Testis (tissue), 2 donors: ENCODE measurements at regions not wholly inside any gene's neighbourhood (a gene's known extent, or its start where the extent isn't known, plus 50 kb on each side); places are given as distances from the start of the nearest gene placed in this dataset.

Source experiments
- POLR2A ChIP-seq: fragments of 450-650 bp; IDR thresholded peaks from one replicate; pipeline ENCODE4 v1.6.1; 2017; ENCODE audit warnings: antibody characterized with exemption, mild to moderate bottlenecking, moderate library complexity
- TF ChIP-seq, protein P1 (sequence below), 3 experiments: fragments of 450-650 bp in 2 of 3; fragments of 200-600 bp in 1 of 3; sonication (generic) in 1 of 3; IDR thresholded peaks; one replicate each; pipeline ENCODE4 v1.5.1; 2016 to 2019; ENCODE audit warnings: antibody characterized with exemption in 3 of 3, mild to moderate bottlenecking in 2 of 3, moderate library complexity in 1 of 3

DNA sequence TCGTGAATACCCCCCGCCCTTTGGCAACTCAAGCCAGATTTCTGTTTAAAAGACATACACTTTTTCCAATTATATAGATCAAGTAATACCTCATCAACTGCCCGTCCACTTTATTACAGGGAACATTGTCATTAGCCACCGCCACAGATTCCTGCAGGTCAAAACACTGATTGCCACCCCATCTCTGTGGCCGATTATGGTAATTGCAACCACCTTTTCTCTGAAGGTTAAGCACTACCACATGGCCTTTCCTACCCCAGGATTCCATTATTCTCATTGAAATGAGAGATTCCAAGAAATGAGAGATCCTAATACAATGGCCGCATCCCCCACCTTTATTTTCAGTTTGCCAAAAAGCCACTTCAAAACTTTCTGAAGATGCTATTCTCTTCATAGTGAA, 478.8 kb upstream of the HSF2 start:
- TF ChIP-seq, protein P1, sequence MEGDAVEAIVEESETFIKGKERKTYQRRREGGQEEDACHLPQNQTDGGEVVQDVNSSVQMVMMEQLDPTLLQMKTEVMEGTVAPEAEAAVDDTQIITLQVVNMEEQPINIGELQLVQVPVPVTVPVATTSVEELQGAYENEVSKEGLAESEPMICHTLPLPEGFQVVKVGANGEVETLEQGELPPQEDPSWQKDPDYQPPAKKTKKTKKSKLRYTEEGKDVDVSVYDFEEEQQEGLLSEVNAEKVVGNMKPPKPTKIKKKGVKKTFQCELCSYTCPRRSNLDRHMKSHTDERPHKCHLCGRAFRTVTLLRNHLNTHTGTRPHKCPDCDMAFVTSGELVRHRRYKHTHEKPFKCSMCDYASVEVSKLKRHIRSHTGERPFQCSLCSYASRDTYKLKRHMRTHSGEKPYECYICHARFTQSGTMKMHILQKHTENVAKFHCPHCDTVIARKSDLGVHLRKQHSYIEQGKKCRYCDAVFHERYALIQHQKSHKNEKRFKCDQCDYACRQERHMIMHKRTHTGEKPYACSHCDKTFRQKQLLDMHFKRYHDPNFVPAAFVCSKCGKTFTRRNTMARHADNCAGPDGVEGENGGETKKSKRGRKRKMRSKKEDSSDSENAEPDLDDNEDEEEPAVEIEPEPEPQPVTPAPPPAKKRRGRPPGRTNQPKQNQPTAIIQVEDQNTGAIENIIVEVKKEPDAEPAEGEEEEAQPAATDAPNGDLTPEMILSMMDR (IDR thresholded peaks at IDR 0.05), result no peak
- no peak for TF ChIP-seq POLR2A
